SH-SY5Y (cell line): ENCODE measurements at regions not wholly inside any gene's neighbourhood (a gene's known extent, or its start where the extent isn't known, plus 50 kb on each side); places are given as distances from the start of the nearest gene placed in this dataset.

Source experiments
- GATA2 ChIP-seq: IDR thresholded peaks from 2 replicates; pipeline ENCODE4 v1.6.1; 2011; ENCODE audit warnings: mild to moderate bottlenecking, low read depth, low read length
- GATA3 ChIP-seq: IDR thresholded peaks from 2 replicates; pipeline ENCODE4 v1.6.1; 2011; ENCODE audit warnings: low read depth, mild to moderate bottlenecking, low read length, moderate library complexity

- TF ChIP-seq GATA2: no peak
- no peak for TF ChIP-seq GATA3
These were observed 1002.7 kb downstream of the STPG2 start for GRCh38 chr4:97140545-97140944.
